ENCODE measurements at regions not wholly inside any gene's neighbourhood (a gene's known extent, or its start where the extent isn't known, plus 50 kb on each side); places are given as distances from the start of the nearest gene placed in this dataset.

DNA sequence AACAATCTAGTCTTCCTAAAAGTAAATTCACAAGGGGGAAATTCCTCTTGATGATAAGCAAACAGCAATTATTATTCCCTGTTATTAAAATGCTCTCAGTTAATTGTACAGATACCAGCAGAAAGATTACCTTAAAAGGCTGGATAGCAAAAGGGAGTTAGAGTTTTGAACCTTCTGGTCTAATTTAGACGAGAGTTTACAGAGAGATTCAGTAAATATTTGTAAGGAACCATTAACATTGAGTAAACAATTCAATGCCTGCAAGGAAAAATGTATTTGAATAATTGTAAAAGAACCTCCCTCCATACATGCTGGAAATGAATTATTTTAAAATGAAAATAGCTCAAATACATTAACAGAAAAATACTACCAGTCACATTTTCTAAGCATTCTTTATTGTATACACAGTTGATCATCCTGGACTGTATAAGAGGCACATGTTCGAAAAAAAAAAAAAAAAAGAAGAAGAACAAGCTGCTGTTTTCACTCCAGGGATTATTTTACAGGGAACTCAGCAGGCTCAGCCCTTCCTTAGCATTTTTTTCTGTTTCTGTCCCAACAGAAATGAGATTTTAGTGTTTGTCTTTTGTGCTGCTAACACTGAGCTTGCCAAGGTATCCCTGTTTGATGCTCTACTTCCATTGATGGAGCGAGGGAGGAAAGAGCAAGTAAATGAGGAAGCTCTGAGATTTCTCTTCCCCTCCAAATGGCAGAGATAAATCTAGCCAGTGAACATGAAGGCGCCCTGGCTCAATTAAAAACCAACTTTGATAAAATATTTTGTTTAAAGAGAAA lies 141.1 kb downstream of the ENC1 start:
- Histone ChIP-seq H3K27ac (no peak overlapping the region), H3K27me3 (no peaks in the 10 kb centered on the region), H3K9me3 (no peaks in the 10 kb centered on the region), H3K4me3 (no peak overlapping the region), H3K36me3 (no peaks in the 10 kb centered on the region), H3K4me1 (no peaks in the 10 kb centered on the region)
- DNase-seq = no peak
- no peak for TF ChIP-seq POLR2A (IDR thresholded peaks at IDR 0.05)
- TF ChIP-seq CTCF (IDR thresholded peaks at IDR 0.05) = no peak
- intact Hi-C loops (cut with DNase I; ENCODE audit: low total_unique reads) = no loop called here

DNA sequence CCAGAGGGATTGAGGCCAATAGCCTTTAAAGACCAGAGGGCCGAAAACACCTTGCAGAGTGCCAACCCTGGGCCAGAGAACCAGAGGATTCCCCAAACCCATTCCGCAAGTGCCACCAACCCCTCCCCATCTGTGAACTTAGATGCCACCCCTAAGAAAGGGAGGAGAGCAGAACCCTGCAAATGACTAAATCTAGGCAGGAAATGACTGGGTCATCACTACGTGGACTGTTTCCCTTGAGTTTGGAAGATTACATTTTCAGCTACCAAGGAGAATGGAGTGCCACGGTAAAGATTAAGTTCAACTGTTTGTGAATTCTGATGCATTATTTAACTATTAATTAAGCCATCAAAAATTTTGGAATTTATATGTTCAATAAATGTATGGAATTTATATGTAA lies 142.8 kb downstream of the ENC1 start:
- Histone ChIP-seq H3K9me3 (no peaks in the 10 kb centered on the region), H3K27ac (no peak overlapping the region), H3K27me3 (no peaks in the 10 kb centered on the region), H3K36me3 (no peaks in the 10 kb centered on the region), H3K4me3 (no peak overlapping the region), H3K4me1 (no peaks in the 10 kb centered on the region)
- TF ChIP-seq CTCF (IDR thresholded peaks at IDR 0.05) (no peak), POLR2A (IDR thresholded peaks at IDR 0.05) (no peak)
- DNase-seq = no peak
- intact Hi-C loops (cut with DNase I; ENCODE audit: low total_unique reads) = no loop called here

- H3K9me3 ChIP-seq = no peaks in the 10 kb centered on the region
- no peaks in the 10 kb centered on the region for H3K27me3 ChIP-seq
- H3K4me3 ChIP-seq = no peak overlapping the region
- TF ChIP-seq CTCF (IDR thresholded peaks at IDR 0.05) = no peak
- no peak for DNase-seq
- H3K36me3 ChIP-seq = no peaks in the 10 kb centered on the region
- intact Hi-C loops (cut with DNase I; ENCODE audit: low total_unique reads) = no loop called here
- no peaks in the 10 kb centered on the region for H3K4me1 ChIP-seq
- H3K27ac ChIP-seq = no peak overlapping the region
Measured at GRCh38 chr5:74493411-74493810, 147.1 kb downstream of the ENC1 start.

- Histone ChIP-seq H3K4me1 (no peaks in the 10 kb centered on the region), H3K27me3 (no peaks in the 10 kb centered on the region), H3K9me3 (no peaks in the 10 kb centered on the region), H3K36me3 (no peaks in the 10 kb centered on the region), H3K27ac (no peak overlapping the region), H3K4me3 (no peak overlapping the region)
- intact Hi-C loops (cut with DNase I; ENCODE audit: low total_unique reads) = no loop called here
- DNase-seq = no peak
- no peak for TF ChIP-seq CTCF (IDR thresholded peaks at IDR 0.05)
- TF ChIP-seq POLR2A (IDR thresholded peaks at IDR 0.05) = no peak
Measured at GRCh38 chr5:74492230-74492629, 148.3 kb downstream of the ENC1 start.

- H3K4me3 ChIP-seq = no peak overlapping the region
- no peaks in the 10 kb centered on the region for H3K27me3 ChIP-seq
Measured at GRCh38 chr5:74491586-74491985, 148.9 kb downstream of the ENC1 start.

More at GRCh38 chr5:74491586-74491985, 148.9 kb downstream of the ENC1 start:
- Histone ChIP-seq H3K9me3 (no peaks in the 10 kb centered on the region), H3K27ac (no peak overlapping the region), H3K36me3 (no peaks in the 10 kb centered on the region), H3K4me1 (no peaks in the 10 kb centered on the region)
- TF ChIP-seq CTCF (IDR thresholded peaks at IDR 0.05) (no peak), POLR2A (IDR thresholded peaks at IDR 0.05) (no peak)
- intact Hi-C loops (cut with DNase I; ENCODE audit: low total_unique reads) = no loop called here
- DNase-seq = no peak

Data from uterus (tissue), 3 donors.